Gastrocnemius medialis (tissue), 4 donors: ENCODE measurements at regions not wholly inside any gene's neighbourhood (a gene's known extent, or its start where the extent isn't known, plus 50 kb on each side); places are given as distances from the start of the nearest gene placed in this dataset.
"Not testable (repeated sequence)": the region's sequence is repeated elsewhere in the genome, so short reads cannot be mapped to it uniquely, and the experiment has no call there.

Experiments
- ATAC-seq, 2 donors: fragments of 150-250 bp; one replicate each; pipeline ENCODE4 v1.9.1; 2016
- DNase-seq, 2 donors: peaks; one replicate each; pipeline ENCODE4 v3.0.0-alpha.2; 2019
- H3K27ac ChIP-seq, 4 donors: fragments of 200-600 bp; sonication (generic); 1 replicate in 1 of 4; 2 replicates in 3 of 4; pipeline ENCODE4 v1.5.1; 2016 to 2018; ENCODE audit warnings: mild to moderate bottlenecking in 2 of 4, moderate library complexity in 1 of 4
- H3K27me3 ChIP-seq, 3 donors: fragments of 200-600 bp; sonication (generic) in 2 of 3; 1 replicate in 1 of 3; 2 replicates in 2 of 3; pipeline versions ENCODE4 v1.5.1 to v1.6.0; 2016 to 2019; ENCODE audit warnings: mild to moderate bottlenecking in 1 of 3, moderate library complexity in 1 of 3
- H3K36me3 ChIP-seq, 2 donors: fragments of 200-600 bp; sonication (generic) in 1 of 2; one replicate each; pipeline ENCODE4 v1.5.1; 2017 to 2018
- H3K4me1 ChIP-seq, 2 donors: fragments of 200-600 bp; sonication (generic) in 1 of 2; one replicate each; pipeline ENCODE4 v1.5.1; 2016 to 2017; ENCODE audit warnings: mild to moderate bottlenecking in 2 of 2
- H3K4me3 ChIP-seq, 4 donors: fragments of 200-600 bp; sonication (generic) in 3 of 4; 1 replicate in 1 of 4; 2 replicates in 3 of 4; pipeline ENCODE4 v1.5.1; 2016 to 2019; ENCODE audit warnings: mild to moderate bottlenecking in 2 of 4
- H3K9me3 ChIP-seq, 3 donors: fragments of 200-600 bp; sonication (generic) in 2 of 3; 1 replicate in 1 of 3; 2 replicates in 2 of 3; pipeline ENCODE4 v1.5.1; 2016 to 2019
- CTCF ChIP-seq, 5 experiments: fragments of 450-650 bp in 3 of 5; fragments of 200-600 bp in 2 of 5; sonication (generic) in 2 of 5; IDR thresholded peaks in 4 of 5; conservative IDR thresholded peaks in 1 of 5; 1 replicate in 4 of 5; 2 replicates in 1 of 5; pipeline ENCODE4 v1.5.1; 2016 to 2019; ENCODE audit warnings: antibody characterized with exemption in 5 of 5, mild to moderate bottlenecking in 3 of 5, moderate library complexity in 3 of 5
- POLR2A ChIP-seq, 2 donors: fragments of 450-650 bp; IDR thresholded peaks; one replicate each; pipeline ENCODE4 v1.6.1; 2017; ENCODE audit warnings: antibody characterized with exemption in 2 of 2, mild to moderate bottlenecking in 2 of 2, moderate library complexity in 2 of 2
- in situ Hi-C, 4 donors: fragments of 200-750 bp; cut with MboI; loops; one replicate each; pipeline versions ENCODE4 v1.15.0 to v1.8.0; 2017; ENCODE audit warnings: low sequenced_read_pairs in 4 of 4
- intact Hi-C: fragments of 100-400 bp; cut with DNase I; formaldehyde crosslinking; loops from one replicate; pipeline ENCODE4 v1.15.1; 2023; ENCODE audit warnings: low total_unique reads

GRCh38 chr6:27049863-27050781, 197.4 kb upstream of the PRSS16 start:
- no peaks in the 10 kb centered on the region for H3K27me3 ChIP-seq
- intact Hi-C loops: no loop called here
- TF ChIP-seq CTCF (IDR thresholded peaks at IDR 0.05 in 4 of 5, conservative IDR thresholded peaks at IDR 0.05 in 1 of 5) (no peak), POLR2A (IDR thresholded peaks at IDR 0.05) (no peak)
- H3K4me3 ChIP-seq: no peak overlapping the region
- in situ Hi-C loops: no loop called here
- H3K4me1 ChIP-seq: no peaks in the 10 kb centered on the region
- no peak for DNase-seq
- no peak overlapping the region for H3K27ac ChIP-seq
- no peaks in the 10 kb centered on the region for H3K36me3 ChIP-seq
- no peak for ATAC-seq
- no peaks in the 10 kb centered on the region for H3K9me3 ChIP-seq

- H3K27ac ChIP-seq, H3K36me3 ChIP-seq, DNase-seq, H3K4me1 ChIP-seq, H3K4me3 ChIP-seq, H3K9me3 ChIP-seq, in situ Hi-C loops, H3K27me3 ChIP-seq, intact Hi-C loops, ATAC-seq: not testable (repeated sequence)
Observed at GRCh38 chr6:27052082-27052730, 195.3 kb upstream of the PRSS16 start.

GRCh38 chr6:27052731-27053082, 194.8 kb upstream of the PRSS16 start:
- no peak for DNase-seq
- no peak for ATAC-seq
- no peaks in the 10 kb centered on the region for H3K9me3 ChIP-seq
- intact Hi-C loops (no loop called here), in situ Hi-C loops (no loop called here)
- no peaks in the 10 kb centered on the region for H3K27me3 ChIP-seq
- H3K27ac ChIP-seq: no peak overlapping the region
- no peak for TF ChIP-seq POLR2A (IDR thresholded peaks at IDR 0.05)
- no peak for TF ChIP-seq CTCF (IDR thresholded peaks at IDR 0.05 in 4 of 5, conservative IDR thresholded peaks at IDR 0.05 in 1 of 5)
- no peaks in the 10 kb centered on the region for H3K4me1 ChIP-seq
- H3K36me3 ChIP-seq: no peaks in the 10 kb centered on the region
- H3K4me3 ChIP-seq: no peak overlapping the region

- Histone ChIP-seq H3K4me3 (no peak overlapping the region), H3K27ac (no peak overlapping the region), H3K27me3 (no peaks in the 10 kb centered on the region), H3K4me1 (no peaks in the 10 kb centered on the region), H3K36me3 (no peaks in the 10 kb centered on the region), H3K9me3 (no peaks in the 10 kb centered on the region)
- intact Hi-C loops (no loop called here), in situ Hi-C loops (no loop called here)
- no peak for ATAC-seq
- no peak for TF ChIP-seq POLR2A (IDR thresholded peaks at IDR 0.05)
- TF ChIP-seq CTCF (IDR thresholded peaks at IDR 0.05 in 4 of 5, conservative IDR thresholded peaks at IDR 0.05 in 1 of 5): no peak
- no peak for DNase-seq
Observed at GRCh38 chr6:27053738-27054137, 193.8 kb upstream of the PRSS16 start.

- no peak for ATAC-seq
- TF ChIP-seq POLR2A (IDR thresholded peaks at IDR 0.05): no peak
- no peak for TF ChIP-seq CTCF (IDR thresholded peaks at IDR 0.05 in 4 of 5, conservative IDR thresholded peaks at IDR 0.05 in 1 of 5)
- DNase-seq: no peak
- no peaks in the 10 kb centered on the region for H3K4me1 ChIP-seq
- H3K4me3 ChIP-seq: no peak overlapping the region
- in situ Hi-C loops: no loop called here
- intact Hi-C loops: no loop called here
- H3K9me3 ChIP-seq: no peaks in the 10 kb centered on the region
- no peak overlapping the region for H3K27ac ChIP-seq
- H3K27me3 ChIP-seq: no peaks in the 10 kb centered on the region
- no peaks in the 10 kb centered on the region for H3K36me3 ChIP-seq
Observed at GRCh38 chr6:27056615-27057014, 190.9 kb upstream of the PRSS16 start.
